ENCODE measurements at regions not wholly inside any gene's neighbourhood (a gene's known extent, or its start where the extent isn't known, plus 50 kb on each side); places are given as distances from the start of the nearest gene placed in this dataset.
A peak's percentile ranks its signal among the peaks of the same experiment; 100 is the strongest.
"Not testable (repeated sequence)": the region's sequence is repeated elsewhere in the genome, so short reads cannot be mapped to it uniquely, and the experiment has no call there.

- in situ Hi-C loops (cut with HindIII; ENCODE audit: low pct_unique_long_range_greater_than_20kb, low sequenced_read_pairs); H3K36me3 ChIP-seq (ENCODE audit: control insufficient read depth, insufficient read depth, low read length); H3K4me1 ChIP-seq (ENCODE audit: control insufficient read depth, insufficient read depth, low read length); DNase-seq (ENCODE audit: low read depth, low spot score); CTCF ChIA-PET; H3K27ac ChIP-seq (ENCODE audit: low read length); H3K4me3 ChIP-seq (ENCODE audit: low read depth in 2 of 2, low read length in 2 of 2); BruUV-seq (replicated peaks); POLR2A ChIA-PET; H3K27me3 ChIP-seq (ENCODE audit: control insufficient read depth, insufficient read depth, low read length); intact Hi-C loops (cut with micrococcal nuclease; ENCODE audit: unreplicated experiment); H3K9me3 ChIP-seq (ENCODE audit: control insufficient read depth, insufficient read depth, low read depth, low read length): not testable (repeated sequence)
- peak; percentile 33; the same call in 1 of the 2 replicates for ATAC-seq
These were observed 314.4 kb downstream of the ANAPC1 start for GRCh38 chr2:111569356-111570199.

- in situ Hi-C loops (cut with HindIII; ENCODE audit: low pct_unique_long_range_greater_than_20kb, low sequenced_read_pairs); H3K27me3 ChIP-seq (ENCODE audit: control insufficient read depth, insufficient read depth, low read length); CTCF ChIA-PET; POLR2A ChIA-PET; H3K27ac ChIP-seq (ENCODE audit: low read length); H3K9me3 ChIP-seq (ENCODE audit: control insufficient read depth, insufficient read depth, low read depth, low read length); BruUV-seq (replicated peaks); H3K36me3 ChIP-seq (ENCODE audit: control insufficient read depth, insufficient read depth, low read length); H3K4me1 ChIP-seq (ENCODE audit: control insufficient read depth, insufficient read depth, low read length); H3K4me3 ChIP-seq (ENCODE audit: low read depth in 2 of 2, low read length in 2 of 2); intact Hi-C loops (cut with micrococcal nuclease; ENCODE audit: unreplicated experiment): not testable (repeated sequence)
- peak; percentile 0 for DNase-seq (ENCODE audit: low read depth, low spot score)
- peak; percentile 90 for ATAC-seq
These were observed 313.5 kb downstream of the ANAPC1 start for GRCh38 chr2:111570300-111571114.

- in situ Hi-C loops (cut with HindIII; ENCODE audit: low pct_unique_long_range_greater_than_20kb, low sequenced_read_pairs); H3K4me1 ChIP-seq (ENCODE audit: control insufficient read depth, insufficient read depth, low read length); H3K27me3 ChIP-seq (ENCODE audit: control insufficient read depth, insufficient read depth, low read length); DNase-seq (ENCODE audit: low read depth, low spot score); H3K27ac ChIP-seq (ENCODE audit: low read length); POLR2A ChIA-PET; H3K9me3 ChIP-seq (ENCODE audit: control insufficient read depth, insufficient read depth, low read depth, low read length); H3K36me3 ChIP-seq (ENCODE audit: control insufficient read depth, insufficient read depth, low read length); ATAC-seq; intact Hi-C loops (cut with micrococcal nuclease; ENCODE audit: unreplicated experiment); H3K4me3 ChIP-seq (ENCODE audit: low read depth in 2 of 2, low read length in 2 of 2); CTCF ChIA-PET; BruUV-seq (replicated peaks): not testable (repeated sequence)
These were observed 309.2 kb downstream of the ANAPC1 start for GRCh38 chr2:111574803-111575202.

- POLR2A ChIA-PET; H3K4me3 ChIP-seq (ENCODE audit: low read depth in 2 of 2, low read length in 2 of 2); H3K9me3 ChIP-seq (ENCODE audit: control insufficient read depth, insufficient read depth, low read depth, low read length); H3K36me3 ChIP-seq (ENCODE audit: control insufficient read depth, insufficient read depth, low read length); CTCF ChIA-PET; in situ Hi-C loops (cut with HindIII; ENCODE audit: low pct_unique_long_range_greater_than_20kb, low sequenced_read_pairs); BruUV-seq (replicated peaks); H3K27me3 ChIP-seq (ENCODE audit: control insufficient read depth, insufficient read depth, low read length); DNase-seq (ENCODE audit: low read depth, low spot score); intact Hi-C loops (cut with micrococcal nuclease; ENCODE audit: unreplicated experiment); H3K4me1 ChIP-seq (ENCODE audit: control insufficient read depth, insufficient read depth, low read length); H3K27ac ChIP-seq (ENCODE audit: low read length): not testable (repeated sequence)
- peak; percentile 69 for ATAC-seq
These were observed 306.7 kb downstream of the ANAPC1 start for GRCh38 chr2:111577154-111577885.

GRCh38 chr2:111579500-111580134, 304.4 kb downstream of the ANAPC1 start:
- in situ Hi-C loops (cut with HindIII; ENCODE audit: low pct_unique_long_range_greater_than_20kb, low sequenced_read_pairs); H3K36me3 ChIP-seq (ENCODE audit: control insufficient read depth, insufficient read depth, low read length); H3K4me1 ChIP-seq (ENCODE audit: control insufficient read depth, insufficient read depth, low read length); BruUV-seq (replicated peaks); H3K27me3 ChIP-seq (ENCODE audit: control insufficient read depth, insufficient read depth, low read length); intact Hi-C loops (cut with micrococcal nuclease; ENCODE audit: unreplicated experiment); POLR2A ChIA-PET; ATAC-seq; H3K9me3 ChIP-seq (ENCODE audit: control insufficient read depth, insufficient read depth, low read depth, low read length); H3K27ac ChIP-seq (ENCODE audit: low read length); H3K4me3 ChIP-seq (ENCODE audit: low read depth in 2 of 2, low read length in 2 of 2); CTCF ChIA-PET; DNase-seq (ENCODE audit: low read depth, low spot score): not testable (repeated sequence)

- H3K36me3 ChIP-seq (ENCODE audit: control insufficient read depth, insufficient read depth, low read length); ATAC-seq; BruUV-seq (replicated peaks); POLR2A ChIA-PET; H3K4me1 ChIP-seq (ENCODE audit: control insufficient read depth, insufficient read depth, low read length); H3K27me3 ChIP-seq (ENCODE audit: control insufficient read depth, insufficient read depth, low read length); H3K9me3 ChIP-seq (ENCODE audit: control insufficient read depth, insufficient read depth, low read depth, low read length); H3K4me3 ChIP-seq (ENCODE audit: low read depth in 2 of 2, low read length in 2 of 2); H3K27ac ChIP-seq (ENCODE audit: low read length); intact Hi-C loops (cut with micrococcal nuclease; ENCODE audit: unreplicated experiment); in situ Hi-C loops (cut with HindIII; ENCODE audit: low pct_unique_long_range_greater_than_20kb, low sequenced_read_pairs); DNase-seq (ENCODE audit: low read depth, low spot score); CTCF ChIA-PET: not testable (repeated sequence)
These were observed 303.4 kb downstream of the ANAPC1 start for GRCh38 chr2:111580616-111581015.

- BruUV-seq (replicated peaks); H3K27ac ChIP-seq (ENCODE audit: low read length); H3K9me3 ChIP-seq (ENCODE audit: control insufficient read depth, insufficient read depth, low read depth, low read length); H3K27me3 ChIP-seq (ENCODE audit: control insufficient read depth, insufficient read depth, low read length); H3K4me1 ChIP-seq (ENCODE audit: control insufficient read depth, insufficient read depth, low read length); H3K36me3 ChIP-seq (ENCODE audit: control insufficient read depth, insufficient read depth, low read length); in situ Hi-C loops (cut with HindIII; ENCODE audit: low pct_unique_long_range_greater_than_20kb, low sequenced_read_pairs); ATAC-seq; DNase-seq (ENCODE audit: low read depth, low spot score); POLR2A ChIA-PET; intact Hi-C loops (cut with micrococcal nuclease; ENCODE audit: unreplicated experiment); CTCF ChIA-PET; H3K4me3 ChIP-seq (ENCODE audit: low read depth in 2 of 2, low read length in 2 of 2): not testable (repeated sequence)
These were observed 301.9 kb downstream of the ANAPC1 start for GRCh38 chr2:111582090-111582489.
